Endodermal cell (in vitro differentiated cells): ENCODE measurements at regions not wholly inside any gene's neighbourhood (a gene's known extent, or its start where the extent isn't known, plus 50 kb on each side); places are given as distances from the start of the nearest gene placed in this dataset.

ENCODE experiments used
- DNase-seq: peaks from one replicate; pipeline ENCODE4 v3.0.0-alpha.2; 2017
- H3K27ac ChIP-seq: 2 replicates; pipeline ENCODE4 v1.5.1; 2013; ENCODE audit warnings: mild to moderate bottlenecking, low read depth, low read length, moderate library complexity
- H3K27me3 ChIP-seq: 2 replicates; pipeline ENCODE4 v1.6.1; 2013; ENCODE audit warnings: mild to moderate bottlenecking, low read length, moderate library complexity; ENCODE audit not compliant: insufficient read depth, control insufficient read depth, poor library complexity, severe bottlenecking
- H3K36me3 ChIP-seq: 2 replicates; pipeline ENCODE4 v1.7.0; 2013; ENCODE audit warnings: mild to moderate bottlenecking, low read length, moderate library complexity; ENCODE audit not compliant: control insufficient read depth, insufficient read depth
- H3K4me1 ChIP-seq: one replicate; pipeline ENCODE4 v1.7.0; 2013; ENCODE audit warnings: low read length; ENCODE audit not compliant: control insufficient read depth, insufficient read depth
- H3K4me3 ChIP-seq: 2 replicates; pipeline ENCODE4 v1.5.1; 2013; ENCODE audit warnings: mild to moderate bottlenecking, low read length, moderate library complexity
- H3K9ac ChIP-seq: 2 replicates; pipeline ENCODE4 v1.6.1; 2013; ENCODE audit warnings: mild to moderate bottlenecking, low read length, moderate library complexity; ENCODE audit not compliant: poor library complexity, severe bottlenecking; ENCODE audit errors: extremely low read depth
- H3K9me3 ChIP-seq: 2 replicates; pipeline ENCODE4 v1.6.1; 2013; ENCODE audit warnings: mild to moderate bottlenecking, low read length, moderate library complexity; ENCODE audit not compliant: control insufficient read depth
- H3K27ac Mint-ChIP-seq: 2 replicates; pipeline ENCODE4 v1.8.0; 2020; ENCODE audit warnings: mixed read lengths
- H3K27me3 Mint-ChIP-seq: 2 replicates; pipeline ENCODE4 v1.8.0; 2021; ENCODE audit warnings: mild to moderate bottlenecking, mixed read lengths; ENCODE audit not compliant: insufficient read depth
- H3K36me3 Mint-ChIP-seq: 2 replicates; pipeline ENCODE4 v1.8.0; 2020; ENCODE audit warnings: low read depth, mixed read lengths
- H3K4me1 Mint-ChIP-seq: 2 replicates; pipeline ENCODE4 v1.8.0; 2020; ENCODE audit warnings: mixed read lengths
- H3K4me3 Mint-ChIP-seq: 2 replicates; pipeline ENCODE4 v1.8.0; 2020; ENCODE audit warnings: mild to moderate bottlenecking, moderate library complexity, mixed read lengths
- H3K9me3 Mint-ChIP-seq: 2 replicates; pipeline ENCODE4 v1.8.0; 2020; ENCODE audit warnings: mild to moderate bottlenecking, mixed read lengths
- CTCF ChIP-seq: fragments of 200-600 bp; sonication (generic); conservative IDR thresholded peaks from 2 replicates; pipeline ENCODE4 v1.5.0; 2021; ENCODE audit warnings: antibody characterized with exemption, mild to moderate bottlenecking
- WGBS, 2 experiments: methylation state at CpG; one replicate each; pipeline versions ENCODE4 v1.1.5 to v1.1.7; 2013; ENCODE audit warnings: missing lambda C conversion rate in 2 of 2, mixed read lengths in 1 of 2; ENCODE audit not compliant: insufficient coverage in 1 of 2, insufficient read length in 1 of 2; 5-methylcytosine and 5-hydroxymethylcytosine counted together

DNA sequence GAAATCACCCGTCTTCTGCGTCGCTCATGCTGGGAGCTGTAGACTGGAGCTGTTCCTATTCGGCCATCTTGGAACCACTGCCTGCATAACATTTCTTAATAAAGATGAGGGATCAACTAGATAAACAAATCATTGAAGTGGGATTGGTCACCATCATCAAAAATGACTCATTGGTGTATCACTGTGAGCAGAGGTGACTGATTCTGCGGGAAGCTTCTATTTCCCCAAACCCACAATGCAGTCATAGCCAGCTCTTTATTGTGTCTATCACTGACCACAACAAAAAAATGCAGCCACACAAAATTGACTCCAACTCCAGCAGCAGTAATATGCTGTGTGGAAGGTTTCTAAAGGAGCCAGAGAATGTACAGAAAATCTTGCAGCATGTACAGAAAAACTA lies 630.7 kb upstream of the HS6ST1 start:
- Mint-ChIP-seq H3K36me3 (no peaks in the 10 kb centered on the region), H3K4me1 (no peaks in the 10 kb centered on the region), H3K9me3 (peaks cover 55% of the 10 kb centered on the region), H3K4me3 (no peak overlapping the region), H3K27me3 (peaks cover 4% of the 10 kb centered on the region), H3K27ac (no peak overlapping the region)
- Histone ChIP-seq H3K27me3 (no peaks in the 10 kb centered on the region), H3K9me3 (peaks cover 7% of the 10 kb centered on the region), H3K4me3 (no peak overlapping the region), H3K27ac (no peak overlapping the region), H3K4me1 (no peaks in the 10 kb centered on the region), H3K36me3 (no peaks in the 10 kb centered on the region), H3K9ac (no peak overlapping the region)
- 97% methylated on average over 5 of the region's 5 CpGs; no CpG with 5 or more reads in 1 of the 2 experiments for WGBS, 2 experiments
- no peak for TF ChIP-seq CTCF
- no peak for DNase-seq

DNA sequence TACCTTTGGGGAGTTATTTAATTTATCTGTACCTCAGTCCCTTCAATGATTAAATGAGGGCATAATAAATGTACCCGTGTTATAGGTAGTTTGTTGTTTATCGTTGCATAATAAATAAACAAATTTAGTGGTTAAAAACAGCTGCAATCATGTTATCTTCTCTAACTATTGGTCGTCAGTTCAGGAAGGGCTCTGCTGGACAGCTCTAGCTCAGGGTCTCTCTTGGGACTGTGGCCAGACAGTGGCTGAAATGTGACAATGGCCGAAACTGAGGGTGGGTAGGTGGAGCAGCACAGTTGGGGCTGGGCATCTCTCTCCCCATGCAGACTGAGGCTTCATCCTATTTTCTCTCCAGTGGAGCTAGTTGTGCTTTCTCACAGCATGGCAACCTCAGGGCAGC lies 632.1 kb upstream of the HS6ST1 start:
- Mint-ChIP-seq H3K4me3 (no peak overlapping the region), H3K27ac (no peak overlapping the region), H3K27me3 (peaks cover 7% of the 10 kb centered on the region), H3K4me1 (no peaks in the 10 kb centered on the region), H3K36me3 (no peaks in the 10 kb centered on the region), H3K9me3 (peaks cover 51% of the 10 kb centered on the region)
- Histone ChIP-seq H3K4me3 (no peak overlapping the region), H3K27ac (no peak overlapping the region), H3K4me1 (no peaks in the 10 kb centered on the region), H3K36me3 (no peaks in the 10 kb centered on the region), H3K9me3 (peaks cover 7% of the 10 kb centered on the region), H3K27me3 (no peaks in the 10 kb centered on the region), H3K9ac (no peak overlapping the region)
- TF ChIP-seq CTCF, result no peak
- 81% methylated on average over 4 of the region's 4 CpGs; no CpG with 5 or more reads in 1 of the 2 experiments for WGBS, 2 experiments
- no peak for DNase-seq

DNA sequence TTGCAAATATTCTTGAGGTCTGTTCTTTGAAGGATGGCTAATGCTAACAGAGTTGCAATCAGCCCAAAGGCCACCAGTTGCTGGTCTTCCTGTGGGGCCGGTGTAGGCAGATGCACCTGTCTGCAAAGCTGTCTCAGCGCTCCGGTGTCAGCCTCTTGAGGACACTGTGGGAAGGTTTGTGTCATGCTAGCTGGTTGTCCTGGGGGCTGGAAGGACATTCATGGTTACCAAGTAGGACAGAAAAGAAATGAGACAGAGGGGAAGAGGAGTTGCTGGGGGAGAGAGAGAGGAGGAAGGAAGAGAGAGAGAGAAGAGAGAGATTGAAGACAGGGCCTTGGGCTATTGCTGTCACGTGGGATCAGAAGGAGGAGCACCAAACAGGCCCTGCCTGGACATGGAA lies 639.6 kb upstream of the HS6ST1 start:
- Mint-ChIP-seq H3K36me3 (no peaks in the 10 kb centered on the region), H3K27ac (no peak overlapping the region), H3K4me1 (no peaks in the 10 kb centered on the region), H3K4me3 (no peak overlapping the region), H3K27me3 (peaks cover 6% of the 10 kb centered on the region), H3K9me3 (peaks cover 27% of the 10 kb centered on the region)
- no peaks in the 10 kb centered on the region for H3K4me1 ChIP-seq
- no peak for DNase-seq
- no peak overlapping the region for H3K9ac ChIP-seq
- no peaks in the 10 kb centered on the region for H3K36me3 ChIP-seq
- no peak overlapping the region for H3K27ac ChIP-seq
- H3K4me3 ChIP-seq, result no peak overlapping the region
- 89 to 95% methylated on average over 3 to 4 of the region's 4 CpGs for WGBS, 2 experiments
- TF ChIP-seq CTCF, result no peak
- no peaks in the 10 kb centered on the region for H3K27me3 ChIP-seq
- H3K9me3 ChIP-seq, result peaks cover 17% of the 10 kb centered on the region
